HG03439 (cell line): ENCODE measurements at regions not wholly inside any gene's neighbourhood (a gene's known extent, or its start where the extent isn't known, plus 50 kb on each side); places are given as distances from the start of the nearest gene placed in this dataset.
"Not testable (repeated sequence)": the region's sequence is repeated elsewhere in the genome, so short reads cannot be mapped to it uniquely, and the experiment has no call there.

Experiments
- ATAC-seq: cut with Tn5 transposase; IDR thresholded peaks from one replicate; pipeline ENCODE4 v1.9.1; 2021; ENCODE audit warnings: mild to moderate bottlenecking, moderate library complexity; ENCODE audit not compliant: unreplicated experiment

- ATAC-seq: no peak
Measured at GRCh38 chr12:34301251-34302130, 279.2 kb downstream of the ALG10 start.

GRCh38 chr12:34302131-34302885, 280.0 kb downstream of the ALG10 start:
- no peak for ATAC-seq

DNA sequence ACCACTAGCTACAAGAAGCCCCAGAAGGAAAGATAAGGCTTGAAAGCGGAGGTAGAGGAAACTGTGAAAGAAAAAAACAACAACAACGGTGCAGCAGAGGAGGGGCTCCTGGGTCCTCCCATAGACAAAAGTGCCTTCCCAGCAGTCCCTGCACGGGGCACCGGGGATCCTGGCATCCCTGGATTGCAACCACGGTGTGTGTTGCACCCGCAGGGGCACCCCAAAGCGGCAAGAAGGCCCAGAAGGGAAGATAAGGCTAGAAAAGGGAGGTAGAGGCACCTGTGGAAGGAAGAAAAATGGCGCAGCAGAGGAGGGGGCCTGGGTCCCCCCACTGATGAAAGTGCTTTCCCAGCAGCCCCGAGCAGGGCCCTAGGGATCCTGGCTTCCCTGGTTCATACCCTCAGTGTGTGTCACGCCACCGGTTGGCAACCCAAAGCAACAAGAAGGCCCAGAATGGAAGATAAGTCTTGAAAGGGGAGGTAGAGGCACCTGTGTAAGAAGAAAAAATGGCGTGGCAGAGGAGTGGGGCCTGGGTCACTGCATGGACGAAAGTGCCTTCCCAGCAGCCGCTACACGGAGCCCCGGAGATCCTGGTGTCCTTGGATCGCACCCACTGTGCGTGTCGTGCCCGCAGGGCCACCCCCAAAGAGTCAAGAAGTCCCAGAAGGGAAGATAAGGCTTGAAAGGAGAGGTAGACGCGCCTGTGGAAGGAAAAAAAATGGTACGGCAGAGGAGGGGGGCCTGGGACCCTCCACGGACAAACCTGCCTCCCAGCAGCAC, 281.0 kb downstream of the ALG10 start:
- ATAC-seq: no peak

DNA sequence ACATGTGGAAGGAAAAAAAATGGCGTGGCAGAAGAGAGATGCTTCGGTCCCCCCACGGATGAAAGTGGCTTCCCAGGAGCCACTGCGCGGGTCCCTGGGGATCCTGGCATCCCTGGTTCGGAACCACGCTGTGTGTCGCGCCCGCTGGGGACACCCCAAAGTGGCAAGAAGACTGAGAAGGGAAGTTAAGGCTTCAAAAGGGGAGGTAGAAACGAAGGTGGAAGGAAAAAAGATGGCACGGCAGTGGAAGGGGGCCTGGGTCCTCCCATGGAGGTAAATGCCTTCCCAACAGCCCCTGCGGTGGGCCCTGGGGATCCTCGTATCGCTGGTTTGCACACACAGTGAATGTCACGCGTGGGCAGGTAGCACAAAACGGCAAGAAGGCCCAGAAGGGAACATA, 281.7 kb downstream of the ALG10 start:
- no peak for ATAC-seq

DNA sequence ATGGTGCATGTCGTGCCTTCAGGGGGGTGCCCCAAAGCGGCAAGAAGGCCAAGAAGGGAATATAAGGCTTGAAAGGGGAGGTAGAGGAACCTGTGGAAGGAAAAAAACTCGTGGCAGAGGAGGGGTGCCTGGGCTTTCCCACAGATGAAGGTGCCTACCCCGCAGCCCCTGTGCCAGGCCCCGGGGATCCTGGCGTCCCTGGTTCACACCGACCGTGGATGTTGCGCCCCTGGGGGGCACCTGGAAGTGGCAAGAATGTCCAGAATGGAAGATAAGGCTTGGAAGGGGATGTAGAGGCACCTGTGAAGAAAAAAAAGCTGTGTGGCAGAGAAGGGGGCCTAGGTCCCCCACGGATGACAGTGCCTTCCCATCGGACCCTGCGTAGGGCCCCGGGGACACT, 282.2 kb downstream of the ALG10 start:
- ATAC-seq: no peak

DNA sequence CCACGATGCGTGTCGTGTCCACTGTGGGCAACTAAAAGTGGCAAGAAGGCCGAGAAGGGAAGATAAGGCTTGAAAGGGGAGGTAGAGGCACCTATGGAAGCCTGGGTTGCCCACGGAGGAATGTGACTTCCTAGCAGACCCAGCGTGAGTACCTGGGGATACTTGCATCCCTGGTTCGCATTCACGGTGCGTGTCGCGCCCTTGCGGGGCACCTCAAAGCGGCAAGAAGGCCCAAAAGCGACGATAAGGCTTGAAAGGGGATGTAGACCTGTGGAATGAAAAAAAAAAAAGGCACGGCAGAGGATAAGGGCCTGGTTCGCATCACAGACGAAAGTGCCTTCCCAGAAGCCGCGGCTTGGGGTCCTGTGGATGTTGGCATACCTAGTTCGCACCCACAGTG, 282.9 kb downstream of the ALG10 start:
- ATAC-seq: no peak

- no peak for ATAC-seq
Measured at GRCh38 chr12:34306133-34306830, 284.0 kb downstream of the ALG10 start.

GRCh38 chr12:34309806-34310804, 287.8 kb downstream of the ALG10 start:
- ATAC-seq: not testable (repeated sequence)

GRCh38 chr12:34311337-34311736, 289.0 kb downstream of the ALG10 start:
- no peak for ATAC-seq

DNA sequence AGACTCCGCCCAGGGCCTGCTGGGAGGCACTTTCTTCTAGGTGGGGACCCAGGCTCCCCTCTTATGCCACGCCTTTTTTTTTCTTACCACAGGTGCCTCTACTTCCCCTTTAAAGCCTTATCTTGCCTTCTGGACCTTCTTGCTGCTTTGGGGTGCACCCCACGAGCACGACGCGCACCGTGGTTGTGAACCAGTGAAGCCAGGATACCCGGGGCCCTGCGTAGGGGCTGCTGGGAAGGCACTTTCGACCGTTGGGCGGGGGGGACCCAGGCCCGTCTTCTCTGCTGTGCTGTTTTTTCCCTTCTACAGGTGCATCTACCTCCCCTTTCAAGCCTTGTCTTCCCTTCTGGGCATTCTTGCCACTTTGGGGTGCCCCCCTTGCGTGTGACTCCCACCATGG, 305.4 kb downstream of the ALG10 start:
- ATAC-seq: no peak

- no peak for ATAC-seq
Measured at GRCh38 chr12:34333337-34333736, 311.0 kb downstream of the ALG10 start.

GRCh38 chr12:34334538-34334937, 312.2 kb downstream of the ALG10 start:
- no peak for ATAC-seq

- ATAC-seq: no peak
Measured at GRCh38 chr12:34334953-34335743, 312.9 kb downstream of the ALG10 start.

DNA sequence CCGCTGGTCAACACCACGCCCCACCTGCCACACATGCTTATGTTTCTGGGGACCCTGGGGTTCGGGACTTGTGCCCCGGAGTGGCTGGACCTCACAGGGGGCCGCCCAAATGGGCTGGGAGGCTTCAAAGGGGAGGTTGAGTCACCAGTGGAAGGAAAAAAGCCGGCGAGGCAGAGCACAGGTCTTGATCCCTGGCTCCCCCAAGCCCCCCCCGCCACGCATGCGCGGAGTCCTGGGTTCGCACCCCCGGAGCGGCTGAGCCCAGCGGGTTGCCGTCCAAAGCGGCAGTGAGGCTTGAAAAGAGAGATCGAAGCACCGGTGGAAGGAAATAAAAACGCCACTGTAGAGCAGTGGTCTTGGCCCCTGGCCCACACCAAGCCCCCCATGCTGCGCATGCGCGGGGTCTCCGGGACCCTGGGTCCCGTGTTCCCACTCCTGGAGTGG, 313.5 kb downstream of the ALG10 start:
- ATAC-seq: no peak

- ATAC-seq: no peak
Measured at GRCh38 chr12:34336619-34337465, 314.5 kb downstream of the ALG10 start.

DNA sequence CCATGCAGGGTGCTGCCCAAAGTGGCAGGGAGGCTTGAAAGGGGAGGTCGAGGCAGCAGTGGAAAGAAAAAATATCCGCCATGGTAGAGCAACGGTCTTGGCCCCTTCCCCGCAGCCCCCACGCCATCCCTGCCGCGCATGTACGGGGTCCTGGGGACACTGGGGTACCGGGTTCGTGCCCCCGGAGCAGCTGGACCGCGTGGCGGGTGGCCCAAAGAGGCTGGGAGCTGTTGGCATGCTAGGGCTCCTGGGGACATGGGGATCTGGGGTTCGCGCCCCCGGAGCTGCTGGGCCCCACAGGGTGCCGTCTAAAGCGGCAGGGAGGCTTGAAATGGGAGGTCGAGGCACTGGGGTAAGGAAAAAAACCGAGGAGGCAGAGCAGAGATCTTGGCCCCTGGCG, 316.5 kb downstream of the ALG10 start:
- no peak for ATAC-seq

- no peak for ATAC-seq
Measured at GRCh38 chr12:34339922-34340321, 317.6 kb downstream of the ALG10 start.
